ENCODE measurements at regions not wholly inside any gene's neighbourhood (a gene's known extent, or its start where the extent isn't known, plus 50 kb on each side); places are given as distances from the start of the nearest gene placed in this dataset.

- TF ChIP-seq EZH2 (optimal IDR thresholded peaks at IDR 0.05; ENCODE audit: low read depth, low read length) (no peak), EZH2phosphoT487 (IDR thresholded peaks at IDR 0.05; ENCODE audit: low read length) (no peak), CTCF (IDR thresholded peaks at IDR 0.05; ENCODE audit: low read length) (no peak)
- no peak overlapping the region for H3K27ac ChIP-seq (ENCODE audit: low read length)
- H3F3A ChIP-seq (ENCODE audit: insufficient read depth, low read length): no peaks in the 10 kb centered on the region
- no peak overlapping the region for H2AFZ ChIP-seq (ENCODE audit: low read length)
- no peaks in the 10 kb centered on the region for H3K79me2 ChIP-seq (ENCODE audit: low read length)
- H3K4me3 ChIP-seq (ENCODE audit: low read length): no peak overlapping the region
- no peak overlapping the region for H3K4me2 ChIP-seq (ENCODE audit: low read depth, low read length)
- H3K9me2 ChIP-seq (replicated peaks; ENCODE audit: insufficient read depth, low read length): no peaks in the 10 kb centered on the region
- no peaks in the 10 kb centered on the region for H3K4me1 ChIP-seq (ENCODE audit: low read length)
- H3K9me3 ChIP-seq (replicated peaks; ENCODE audit: insufficient read depth, low read length): no peaks in the 10 kb centered on the region
- no peaks in the 10 kb centered on the region for H3K36me3 ChIP-seq (replicated peaks; ENCODE audit: insufficient read depth, low read length)
- no peaks in the 10 kb centered on the region for H4K20me1 ChIP-seq (ENCODE audit: insufficient read depth, low read length)
- H3K27me3 ChIP-seq (replicated peaks; ENCODE audit: insufficient read depth, low read length): no peaks in the 10 kb centered on the region
- no peak for DNase-seq
- no peak overlapping the region for H3K9ac ChIP-seq (ENCODE audit: low read length)
Measured at GRCh38 chr5:5583832-5584231, 161.4 kb downstream of the ICE1 start.

- no peak overlapping the region for H3K4me2 ChIP-seq (ENCODE audit: low read depth, low read length)
- no peak for DNase-seq
- no peak overlapping the region for H3K27ac ChIP-seq (ENCODE audit: low read length)
- H3K79me2 ChIP-seq (ENCODE audit: low read length): no peaks in the 10 kb centered on the region
- H3K36me3 ChIP-seq (replicated peaks; ENCODE audit: insufficient read depth, low read length): no peaks in the 10 kb centered on the region
- H3F3A ChIP-seq (ENCODE audit: insufficient read depth, low read length): no peaks in the 10 kb centered on the region
- no peaks in the 10 kb centered on the region for H4K20me1 ChIP-seq (ENCODE audit: insufficient read depth, low read length)
- no peaks in the 10 kb centered on the region for H3K4me1 ChIP-seq (ENCODE audit: low read length)
- no peak overlapping the region for H3K4me3 ChIP-seq (ENCODE audit: low read length)
- TF ChIP-seq EZH2 (optimal IDR thresholded peaks at IDR 0.05; ENCODE audit: low read depth, low read length): no peak
- TF ChIP-seq CTCF (IDR thresholded peaks at IDR 0.05; ENCODE audit: low read length): no peak
- H2AFZ ChIP-seq (ENCODE audit: low read length): no peak overlapping the region
- no peak overlapping the region for H3K9ac ChIP-seq (ENCODE audit: low read length)
- no peaks in the 10 kb centered on the region for H3K9me3 ChIP-seq (replicated peaks; ENCODE audit: insufficient read depth, low read length)
- no peaks in the 10 kb centered on the region for H3K27me3 ChIP-seq (replicated peaks; ENCODE audit: insufficient read depth, low read length)
- H3K9me2 ChIP-seq (replicated peaks; ENCODE audit: insufficient read depth, low read length): no peaks in the 10 kb centered on the region
Measured at GRCh38 chr5:5583023-5583765, 160.7 kb downstream of the ICE1 start.

GRCh38 chr5:5581080-5581479, 158.6 kb downstream of the ICE1 start:
- Histone ChIP-seq H2AFZ (ENCODE audit: low read length) (no peak overlapping the region), H3K27ac (ENCODE audit: low read length) (no peak overlapping the region), H3K4me3 (ENCODE audit: low read length) (no peak overlapping the region), H3K27me3 (replicated peaks; ENCODE audit: insufficient read depth, low read length) (no peaks in the 10 kb centered on the region), H3F3A (ENCODE audit: insufficient read depth, low read length) (no peaks in the 10 kb centered on the region), H3K9ac (ENCODE audit: low read length) (no peak overlapping the region), H4K20me1 (ENCODE audit: insufficient read depth, low read length) (no peaks in the 10 kb centered on the region), H3K9me2 (replicated peaks; ENCODE audit: insufficient read depth, low read length) (no peaks in the 10 kb centered on the region), H3K79me2 (ENCODE audit: low read length) (no peaks in the 10 kb centered on the region), H3K4me1 (ENCODE audit: low read length) (no peaks in the 10 kb centered on the region), H3K9me3 (replicated peaks; ENCODE audit: insufficient read depth, low read length) (no peaks in the 10 kb centered on the region), H3K4me2 (ENCODE audit: low read depth, low read length) (no peak overlapping the region), H3K36me3 (replicated peaks; ENCODE audit: insufficient read depth, low read length) (no peaks in the 10 kb centered on the region)
- no peak for TF ChIP-seq EZH2phosphoT487 (IDR thresholded peaks at IDR 0.05; ENCODE audit: low read length)
- TF ChIP-seq EZH2 (optimal IDR thresholded peaks at IDR 0.05; ENCODE audit: low read depth, low read length): no peak
- TF ChIP-seq CTCF (IDR thresholded peaks at IDR 0.05; ENCODE audit: low read length): no peak
- DNase-seq: no peak

Data from MM.1S (cell line).